ENCODE measurements at regions not wholly inside any gene's neighbourhood (a gene's known extent, or its start where the extent isn't known, plus 50 kb on each side); places are given as distances from the start of the nearest gene placed in this dataset.
A peak's percentile ranks its signal among the peaks of the same experiment; 100 is the strongest.

- CTCF ChIA-PET = no interaction called here
- H3K4me2 ChIP-seq (ENCODE audit: low read length) = no peak overlapping the region
- intact Hi-C loops (cut with micrococcal nuclease) = no loop called here
- TF ChIP-seq POLR2AphosphoS5 (IDR thresholded peaks at IDR 0.05; ENCODE audit: low read depth, low read length) = no peak
- TF ChIP-seq, protein P1, sequence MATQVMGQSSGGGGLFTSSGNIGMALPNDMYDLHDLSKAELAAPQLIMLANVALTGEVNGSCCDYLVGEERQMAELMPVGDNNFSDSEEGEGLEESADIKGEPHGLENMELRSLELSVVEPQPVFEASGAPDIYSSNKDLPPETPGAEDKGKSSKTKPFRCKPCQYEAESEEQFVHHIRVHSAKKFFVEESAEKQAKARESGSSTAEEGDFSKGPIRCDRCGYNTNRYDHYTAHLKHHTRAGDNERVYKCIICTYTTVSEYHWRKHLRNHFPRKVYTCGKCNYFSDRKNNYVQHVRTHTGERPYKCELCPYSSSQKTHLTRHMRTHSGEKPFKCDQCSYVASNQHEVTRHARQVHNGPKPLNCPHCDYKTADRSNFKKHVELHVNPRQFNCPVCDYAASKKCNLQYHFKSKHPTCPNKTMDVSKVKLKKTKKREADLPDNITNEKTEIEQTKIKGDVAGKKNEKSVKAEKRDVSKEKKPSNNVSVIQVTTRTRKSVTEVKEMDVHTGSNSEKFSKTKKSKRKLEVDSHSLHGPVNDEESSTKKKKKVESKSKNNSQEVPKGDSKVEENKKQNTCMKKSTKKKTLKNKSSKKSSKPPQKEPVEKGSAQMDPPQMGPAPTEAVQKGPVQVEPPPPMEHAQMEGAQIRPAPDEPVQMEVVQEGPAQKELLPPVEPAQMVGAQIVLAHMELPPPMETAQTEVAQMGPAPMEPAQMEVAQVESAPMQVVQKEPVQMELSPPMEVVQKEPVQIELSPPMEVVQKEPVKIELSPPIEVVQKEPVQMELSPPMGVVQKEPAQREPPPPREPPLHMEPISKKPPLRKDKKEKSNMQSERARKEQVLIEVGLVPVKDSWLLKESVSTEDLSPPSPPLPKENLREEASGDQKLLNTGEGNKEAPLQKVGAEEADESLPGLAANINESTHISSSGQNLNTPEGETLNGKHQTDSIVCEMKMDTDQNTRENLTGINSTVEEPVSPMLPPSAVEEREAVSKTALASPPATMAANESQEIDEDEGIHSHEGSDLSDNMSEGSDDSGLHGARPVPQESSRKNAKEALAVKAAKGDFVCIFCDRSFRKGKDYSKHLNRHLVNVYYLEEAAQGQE (IDR thresholded peaks at IDR 0.05; ENCODE audit: low read depth) = no peak
- no peak for TF ChIP-seq YY1 (IDR thresholded peaks at IDR 0.05; ENCODE audit: extremely low read depth, insufficient replicate concordance, low read depth, low read length)
- TF ChIP-seq FOSL1 (IDR thresholded peaks at IDR 0.05; ENCODE audit: low read depth) = no peak
- TF ChIP-seq RAD21 (IDR thresholded peaks at IDR 0.05; ENCODE audit: low read depth) = no peak
- TF ChIP-seq JUND (IDR thresholded peaks at IDR 0.05) = no peak
- TF ChIP-seq CBX3 (IDR thresholded peaks at IDR 0.05; ENCODE audit: low read depth) = no peak
- TF ChIP-seq, protein P2, sequence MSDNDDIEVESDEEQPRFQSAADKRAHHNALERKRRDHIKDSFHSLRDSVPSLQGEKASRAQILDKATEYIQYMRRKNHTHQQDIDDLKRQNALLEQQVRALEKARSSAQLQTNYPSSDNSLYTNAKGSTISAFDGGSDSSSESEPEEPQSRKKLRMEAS (IDR thresholded peaks at IDR 0.05) = no peak
- no peak for TF ChIP-seq ELF1 (IDR thresholded peaks at IDR 0.05; ENCODE audit: borderline replicate concordance, low read depth)
- no peak for TF ChIP-seq SP1 (IDR thresholded peaks at IDR 0.05; ENCODE audit: low read depth)
- TF ChIP-seq ZFX (IDR thresholded peaks at IDR 0.05) = no peak
- TF ChIP-seq, protein P3, sequence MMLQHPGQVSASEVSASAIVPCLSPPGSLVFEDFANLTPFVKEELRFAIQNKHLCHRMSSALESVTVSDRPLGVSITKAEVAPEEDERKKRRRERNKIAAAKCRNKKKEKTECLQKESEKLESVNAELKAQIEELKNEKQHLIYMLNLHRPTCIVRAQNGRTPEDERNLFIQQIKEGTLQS (IDR thresholded peaks at IDR 0.05) = no peak
- TF ChIP-seq TCF7L2 (IDR thresholded peaks at IDR 0.05; ENCODE audit: borderline replicate concordance, extremely low read depth, insufficient read depth, insufficient read length) = no peak
- TF ChIP-seq EZH2phosphoT487 (IDR thresholded peaks at IDR 0.05; ENCODE audit: borderline replicate concordance) = no peak
- no peak for TF ChIP-seq SIN3A (IDR thresholded peaks at IDR 0.05; ENCODE audit: low read depth)
- H3K9me3 ChIP-seq (ENCODE audit: control insufficient read depth in 1 of 2, insufficient read depth in 1 of 2, low read depth in 1 of 2, low read length in 2 of 2) = no peaks in the 10 kb centered on the region
- H3K9ac ChIP-seq (ENCODE audit: low read length) = no peak overlapping the region
- no peaks in the 10 kb centered on the region for H3K9me2 ChIP-seq (ENCODE audit: insufficient read depth)
- no peaks in the 10 kb centered on the region for H3K79me2 ChIP-seq (ENCODE audit: insufficient read depth, low read length)
- ATAC-seq (peak; percentile 69), DNase-seq (ENCODE audit: low read depth, low spot score) (no peak)
- RAD21 ChIA-PET (ENCODE audit: low non-redundant PET in 1 of 2, low total read pairs in 2 of 2, uncharacterized antibody in 2 of 2, unreplicated experiment in 2 of 2) = no interaction called here
- no peaks in the 10 kb centered on the region for H3K4me1 ChIP-seq (ENCODE audit: control insufficient read depth in 1 of 2, insufficient read depth in 2 of 2, low read length in 2 of 2)
- H3K27ac ChIP-seq (ENCODE audit: low read depth, low read length) = no peak overlapping the region
- no TSS peak for BruUV-seq (replicated peaks)
- H2AFZ ChIP-seq (ENCODE audit: low read depth, low read length, poor library complexity, severe bottlenecking) = no peak overlapping the region
- no peaks in the 10 kb centered on the region for H4K20me1 ChIP-seq (ENCODE audit: insufficient read depth)
- H3K27me3 ChIP-seq (ENCODE audit: insufficient read depth, low read length) = peaks cover 4% of the 10 kb centered on the region; the same call in 1 of the 2 replicates
- POLR2A ChIA-PET = no interaction called here
- no peaks in the 10 kb centered on the region for H3K36me3 ChIP-seq (ENCODE audit: control insufficient read depth in 1 of 2, insufficient read depth in 2 of 2, low read length in 2 of 2)
- H3K4me3 ChIP-seq (replicated peaks in 1 of 2; ENCODE audit: low read depth in 1 of 2, low read length in 2 of 2) = no peak overlapping the region
Measured at GRCh38 chr7:371119-371778, 81.3 kb downstream of the FOXL3 start.
